Upper lobe of left lung (tissue), 4 donors: ENCODE measurements at regions not wholly inside any gene's neighbourhood (a gene's known extent, or its start where the extent isn't known, plus 50 kb on each side); places are given as distances from the start of the nearest gene placed in this dataset.

ENCODE experiments used
- EP300 ChIP-seq, 4 donors: sonication (generic); formaldehyde crosslinking; IDR thresholded peaks; one replicate each; pipeline ENCODE4 v1.5.1; 2017; ENCODE audit warnings: antibody characterized with exemption in 4 of 4, control low read depth in 2 of 4
- POLR2A ChIP-seq, 4 donors: fragments of 450-650 bp; IDR thresholded peaks; one replicate each; pipeline ENCODE4 v1.5.1; 2016 to 2017; ENCODE audit warnings: antibody characterized with exemption in 4 of 4, mild to moderate bottlenecking in 2 of 4
- POLR2AphosphoS5 ChIP-seq, 2 donors: sonication (generic); formaldehyde crosslinking; IDR thresholded peaks; one replicate each; pipeline ENCODE4 v1.5.1; 2017; ENCODE audit warnings: antibody characterized with exemption in 2 of 2
- TF ChIP-seq, protein P1 (sequence below), 6 experiments: fragments of 450-650 bp in 4 of 6; fragments of 200-600 bp in 2 of 6; sonication (generic) in 2 of 6; IDR thresholded peaks; one replicate each; pipeline ENCODE4 v1.5.1; 2016 to 2019; ENCODE audit warnings: antibody characterized with exemption in 6 of 6

DNA sequence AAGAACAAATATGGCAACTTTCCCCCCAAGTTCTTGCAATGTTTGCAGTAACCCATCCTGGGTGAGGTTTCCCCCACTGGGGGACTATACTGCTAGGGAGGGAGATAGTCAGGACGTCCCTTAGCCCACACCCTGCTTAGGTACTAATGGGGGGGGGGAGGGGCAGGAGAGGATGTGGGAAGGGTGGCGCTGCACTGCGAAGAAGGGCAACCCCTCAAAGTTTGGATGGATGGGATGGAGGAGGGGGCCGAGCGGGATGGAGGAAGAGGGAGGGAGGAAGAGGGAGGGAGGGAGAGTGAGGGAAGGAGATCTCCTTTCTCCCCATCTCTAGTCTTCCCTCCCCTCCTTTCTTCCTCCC lies 100.6 kb upstream of the HSD17B12 start:
- TF ChIP-seq, protein P1, sequence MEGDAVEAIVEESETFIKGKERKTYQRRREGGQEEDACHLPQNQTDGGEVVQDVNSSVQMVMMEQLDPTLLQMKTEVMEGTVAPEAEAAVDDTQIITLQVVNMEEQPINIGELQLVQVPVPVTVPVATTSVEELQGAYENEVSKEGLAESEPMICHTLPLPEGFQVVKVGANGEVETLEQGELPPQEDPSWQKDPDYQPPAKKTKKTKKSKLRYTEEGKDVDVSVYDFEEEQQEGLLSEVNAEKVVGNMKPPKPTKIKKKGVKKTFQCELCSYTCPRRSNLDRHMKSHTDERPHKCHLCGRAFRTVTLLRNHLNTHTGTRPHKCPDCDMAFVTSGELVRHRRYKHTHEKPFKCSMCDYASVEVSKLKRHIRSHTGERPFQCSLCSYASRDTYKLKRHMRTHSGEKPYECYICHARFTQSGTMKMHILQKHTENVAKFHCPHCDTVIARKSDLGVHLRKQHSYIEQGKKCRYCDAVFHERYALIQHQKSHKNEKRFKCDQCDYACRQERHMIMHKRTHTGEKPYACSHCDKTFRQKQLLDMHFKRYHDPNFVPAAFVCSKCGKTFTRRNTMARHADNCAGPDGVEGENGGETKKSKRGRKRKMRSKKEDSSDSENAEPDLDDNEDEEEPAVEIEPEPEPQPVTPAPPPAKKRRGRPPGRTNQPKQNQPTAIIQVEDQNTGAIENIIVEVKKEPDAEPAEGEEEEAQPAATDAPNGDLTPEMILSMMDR (IDR thresholded peaks at IDR 0.05) = no peak
- TF ChIP-seq EP300 (IDR thresholded peaks at IDR 0.05) = no peak
- no peak for TF ChIP-seq POLR2AphosphoS5 (IDR thresholded peaks at IDR 0.05)
- no peak for TF ChIP-seq POLR2A (IDR thresholded peaks at IDR 0.05)
